EH (cell line): ENCODE measurements at regions not wholly inside any gene's neighbourhood (a gene's known extent, or its start where the extent isn't known, plus 50 kb on each side); places are given as distances from the start of the nearest gene placed in this dataset.

Experiments used
- DNase-seq: peaks from one replicate; pipeline ENCODE4 v3.0.0-alpha.2; 2015; ENCODE audit warnings: low read depth

DNA sequence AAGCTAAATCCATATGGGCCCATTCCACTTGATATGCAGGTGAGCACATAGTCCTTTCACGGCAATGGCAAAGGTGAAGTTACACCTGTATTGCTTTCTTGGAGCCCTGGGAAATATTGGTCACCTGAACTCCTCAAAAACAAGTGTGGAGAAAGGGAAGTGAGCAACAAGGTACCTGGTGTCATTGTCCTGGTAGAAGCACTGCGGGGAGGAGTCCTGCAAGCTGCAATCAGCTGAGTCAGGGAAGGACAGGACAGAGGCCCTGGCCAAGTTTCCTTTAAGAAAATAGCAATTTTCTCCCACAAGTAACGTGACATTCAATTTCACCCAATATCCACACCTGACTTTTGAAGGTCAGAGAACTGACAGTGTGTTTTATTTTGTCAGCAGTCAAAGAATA is 389.1 kb downstream of the IRS2 start:
- no peak for DNase-seq

DNA sequence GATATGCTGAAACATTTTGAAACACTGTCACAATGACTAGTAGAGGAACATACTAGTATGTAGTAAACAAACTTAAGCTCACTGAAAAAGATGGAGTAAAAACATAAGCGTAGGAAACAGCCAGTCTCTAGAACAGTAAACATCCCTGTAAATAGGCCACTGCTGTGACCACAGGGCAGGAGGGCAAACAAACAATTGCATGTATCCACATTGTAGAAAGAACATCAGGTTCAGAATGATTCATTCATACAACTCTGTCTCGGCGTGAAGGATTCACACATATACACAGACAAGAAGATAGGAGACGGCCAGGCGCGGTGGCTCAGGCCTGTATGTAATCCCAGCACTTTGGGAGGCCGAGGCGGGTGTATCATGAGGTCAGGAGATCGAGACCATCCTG is 390.1 kb downstream of the IRS2 start:
- DNase-seq: no peak

DNA sequence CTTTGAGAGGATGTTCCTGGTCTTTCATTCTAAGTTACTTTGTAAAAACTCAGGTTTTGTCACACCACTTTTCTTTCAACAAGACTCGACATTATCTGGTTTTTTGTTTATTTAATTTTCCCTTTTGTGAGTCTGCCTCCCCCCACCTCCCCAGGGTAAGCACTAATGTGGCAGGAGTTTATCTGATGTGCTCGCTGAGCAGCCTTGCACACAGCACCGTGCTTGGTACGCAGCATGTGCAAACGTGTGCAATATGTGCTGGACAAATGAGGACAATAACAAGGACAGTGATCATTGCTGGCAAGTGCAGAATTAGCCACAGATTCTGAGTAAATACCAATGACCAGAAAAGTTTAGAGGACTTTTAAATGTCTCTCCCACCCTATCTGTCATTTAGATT is 391.4 kb downstream of the IRS2 start:
- DNase-seq: no peak

DNA sequence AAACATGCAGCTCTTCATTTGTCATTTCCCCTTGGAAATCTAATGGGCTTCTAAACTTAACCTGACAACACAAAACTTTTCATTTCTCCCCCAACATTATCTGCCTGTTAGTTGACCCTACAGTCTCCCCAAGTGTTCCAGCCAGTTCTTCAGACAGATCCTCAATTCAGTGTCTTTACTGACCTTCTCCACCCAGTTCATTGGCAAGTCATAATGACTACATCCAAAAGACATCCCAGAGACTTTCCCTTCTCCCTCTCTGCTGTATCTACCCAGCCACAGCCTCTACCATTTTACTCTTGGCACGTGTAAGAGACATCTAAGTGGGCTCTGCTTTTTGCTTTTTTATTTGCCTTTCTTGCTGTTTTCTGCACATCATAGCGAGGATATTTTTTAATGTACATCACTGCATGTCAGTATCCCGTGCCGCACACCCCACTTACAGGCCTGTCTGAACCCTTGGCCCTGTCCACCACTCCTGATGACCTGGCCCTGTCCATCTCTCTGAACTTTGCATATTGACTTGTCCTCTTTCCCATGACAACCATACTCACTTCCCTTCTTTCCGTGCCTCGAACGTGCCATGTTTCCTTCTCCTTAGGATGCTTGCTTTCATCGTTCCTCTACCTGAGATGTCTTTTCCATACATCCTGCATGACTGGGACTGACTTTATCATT is 391.9 kb downstream of the IRS2 start:
- DNase-seq: peak; percentile 17

DNA sequence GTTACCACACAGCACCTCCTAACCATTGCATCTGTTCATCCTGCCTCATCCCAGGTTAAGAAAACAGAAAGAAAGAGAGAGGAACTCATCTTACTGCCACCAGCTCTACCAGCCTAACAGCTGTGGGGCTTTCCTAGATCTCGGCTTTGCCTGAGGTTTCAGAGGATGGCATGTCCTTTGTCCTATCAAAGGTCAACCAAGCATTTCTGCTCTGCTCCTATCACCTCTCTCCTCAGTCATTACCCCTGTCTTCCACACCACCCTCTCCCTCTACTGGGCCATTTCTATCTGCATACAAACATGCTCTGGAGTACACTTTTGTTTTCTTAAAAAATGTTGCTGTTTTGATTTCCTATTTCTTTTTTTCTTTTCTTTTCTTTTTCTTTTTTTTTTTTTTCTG is 393.3 kb downstream of the IRS2 start:
- DNase-seq: no peak

DNA sequence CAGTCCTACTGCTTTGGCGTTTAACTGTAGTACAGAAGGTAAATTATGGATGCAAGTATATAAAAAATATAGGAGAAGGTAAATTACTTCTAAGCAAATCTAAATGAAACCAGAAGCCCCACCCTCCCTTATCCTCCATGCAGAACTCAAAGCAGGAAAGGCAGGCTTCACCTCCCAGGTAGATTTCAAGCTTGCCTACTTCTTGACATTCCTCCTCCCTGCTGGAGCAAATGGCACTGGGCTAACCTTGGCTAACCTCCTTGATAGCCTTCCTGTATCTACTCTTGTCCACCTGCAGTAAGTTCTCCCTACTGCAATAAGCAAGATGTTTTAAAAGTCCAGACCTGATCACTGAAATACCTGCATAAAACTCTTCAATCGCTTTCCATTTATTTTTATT is 396.0 kb downstream of the IRS2 start:
- DNase-seq: no peak

DNA sequence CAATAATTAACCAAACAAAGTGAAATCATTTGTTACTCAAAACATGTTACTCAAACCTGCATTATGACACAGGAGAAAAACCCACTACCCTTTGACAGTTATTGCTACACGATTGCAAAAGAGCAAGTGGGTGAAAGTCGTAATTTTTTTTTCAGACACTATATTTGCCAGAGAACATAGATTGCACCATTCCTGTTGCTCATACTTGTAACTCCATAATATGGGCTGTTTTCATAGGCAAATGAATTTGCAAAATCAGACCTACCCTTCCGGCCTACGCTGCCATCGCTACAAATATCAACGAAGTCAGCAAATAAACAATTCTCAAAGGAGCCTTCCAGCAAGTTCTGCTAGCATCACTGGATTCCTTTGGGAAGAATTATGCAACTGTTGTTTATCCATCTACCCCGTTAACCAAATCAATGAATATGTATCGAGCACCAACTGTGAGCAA is 396.5 kb downstream of the IRS2 start:
- peak; percentile 23 for DNase-seq

DNA sequence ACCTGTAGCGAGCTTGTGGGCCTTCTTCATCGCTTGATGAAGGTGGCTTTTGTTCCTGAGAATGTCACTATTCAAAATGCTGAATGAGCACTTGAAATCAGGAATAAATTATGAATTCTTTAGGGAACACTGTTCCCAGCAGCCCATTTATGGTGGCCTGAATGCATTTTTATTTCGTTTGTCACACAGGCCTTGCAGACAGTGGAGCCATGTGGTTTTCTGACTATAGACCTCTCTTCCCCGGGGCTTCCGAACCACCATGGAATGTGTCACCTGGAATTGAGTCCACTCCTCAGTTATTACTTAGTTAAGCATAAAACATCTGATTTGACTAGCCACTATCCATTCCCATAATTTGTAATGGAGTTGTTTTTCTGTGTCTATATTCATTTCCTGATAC is 396.9 kb downstream of the IRS2 start:
- peak; percentile 51 for DNase-seq

DNA sequence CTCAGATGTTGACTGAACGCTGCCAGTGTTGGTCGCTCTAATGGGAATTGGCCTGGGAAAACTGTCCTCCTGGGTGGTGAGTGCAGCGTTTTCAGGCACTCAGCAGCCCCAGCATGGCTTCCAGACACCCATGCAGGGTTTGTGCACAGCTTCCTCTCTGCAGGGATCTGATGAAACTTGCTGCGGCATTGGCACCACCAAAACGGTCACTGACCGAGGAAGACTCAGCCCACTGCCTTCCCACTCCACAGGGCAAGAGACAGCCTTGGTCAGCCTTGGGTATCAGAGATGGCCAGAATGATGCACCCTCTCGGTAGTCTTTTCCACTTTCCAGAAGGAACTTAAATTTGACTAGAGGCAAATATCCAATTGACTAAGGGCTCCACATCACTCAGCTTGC is 398.9 kb downstream of the IRS2 start:
- DNase-seq: no peak

DNA sequence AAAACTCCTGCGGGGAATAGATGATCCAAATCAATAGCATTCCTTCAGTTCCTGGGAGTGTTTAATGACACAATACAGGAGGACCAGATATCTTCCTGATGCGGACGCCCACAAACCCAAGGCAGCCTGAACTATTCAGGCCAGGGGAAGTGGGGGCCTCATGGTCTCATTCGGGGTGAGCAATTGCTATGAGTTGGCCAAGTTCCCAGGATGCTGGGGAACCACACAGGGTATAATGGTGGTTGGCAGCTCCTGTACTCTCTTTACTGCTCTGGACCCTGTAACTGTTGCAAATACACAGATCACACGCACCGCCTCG is 401.2 kb downstream of the IRS2 start:
- peak; percentile 72 for DNase-seq

DNA sequence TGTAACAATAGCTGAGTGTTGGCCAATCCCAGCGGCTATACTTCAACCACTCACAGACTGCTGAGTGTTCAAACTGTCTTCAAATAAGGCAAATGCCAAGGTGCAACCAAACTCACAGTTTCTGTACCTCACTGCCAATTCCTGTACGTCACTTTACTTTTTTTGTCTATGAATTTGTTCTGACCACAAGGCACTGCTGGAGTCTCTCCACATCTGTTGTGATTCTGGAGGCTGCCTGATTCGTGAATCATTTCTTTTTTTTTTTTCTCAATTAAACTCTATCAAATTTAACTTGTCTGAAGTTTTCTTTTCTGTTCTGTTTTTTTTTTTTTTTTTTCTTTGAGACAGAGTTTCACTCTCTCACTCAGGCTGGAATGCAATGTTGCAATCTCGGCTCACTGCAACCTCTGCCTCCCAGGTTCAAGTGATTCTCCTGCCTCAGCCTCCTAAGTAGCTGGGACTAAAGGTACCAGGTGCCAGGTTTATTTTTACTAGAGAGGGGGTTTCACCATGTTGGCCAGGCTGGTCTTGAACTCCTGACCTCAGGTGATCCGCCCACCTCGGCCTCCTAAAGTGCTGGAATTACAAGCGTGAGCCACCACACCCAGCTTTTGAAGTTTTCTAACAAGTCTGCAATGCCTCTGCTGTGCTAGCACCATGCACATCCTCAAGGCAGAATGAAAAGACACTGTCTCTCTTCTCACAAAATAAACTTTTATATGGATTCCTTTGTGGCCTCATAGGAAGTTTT is 401.7 kb downstream of the IRS2 start:
- peak; percentile 91 for DNase-seq

DNA sequence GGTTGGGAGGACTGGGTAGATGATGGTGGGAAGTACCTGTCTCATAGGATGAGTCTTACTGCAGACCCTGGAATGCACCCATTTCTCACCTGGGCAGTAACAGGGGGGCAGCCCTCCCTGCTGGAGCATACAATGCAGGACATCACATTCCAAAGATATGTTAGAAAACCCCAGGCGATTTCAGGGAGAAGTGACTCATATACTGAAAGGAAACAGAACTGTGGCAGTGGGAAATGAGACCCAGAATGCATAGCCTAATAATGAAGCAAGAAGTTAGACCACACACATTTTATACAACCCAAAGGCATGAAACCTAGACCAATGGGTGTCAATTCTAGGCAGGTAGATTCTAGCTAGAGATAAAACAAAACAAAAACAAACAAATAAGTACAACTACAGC is 402.7 kb downstream of the IRS2 start:
- DNase-seq: peak; percentile 88

DNA sequence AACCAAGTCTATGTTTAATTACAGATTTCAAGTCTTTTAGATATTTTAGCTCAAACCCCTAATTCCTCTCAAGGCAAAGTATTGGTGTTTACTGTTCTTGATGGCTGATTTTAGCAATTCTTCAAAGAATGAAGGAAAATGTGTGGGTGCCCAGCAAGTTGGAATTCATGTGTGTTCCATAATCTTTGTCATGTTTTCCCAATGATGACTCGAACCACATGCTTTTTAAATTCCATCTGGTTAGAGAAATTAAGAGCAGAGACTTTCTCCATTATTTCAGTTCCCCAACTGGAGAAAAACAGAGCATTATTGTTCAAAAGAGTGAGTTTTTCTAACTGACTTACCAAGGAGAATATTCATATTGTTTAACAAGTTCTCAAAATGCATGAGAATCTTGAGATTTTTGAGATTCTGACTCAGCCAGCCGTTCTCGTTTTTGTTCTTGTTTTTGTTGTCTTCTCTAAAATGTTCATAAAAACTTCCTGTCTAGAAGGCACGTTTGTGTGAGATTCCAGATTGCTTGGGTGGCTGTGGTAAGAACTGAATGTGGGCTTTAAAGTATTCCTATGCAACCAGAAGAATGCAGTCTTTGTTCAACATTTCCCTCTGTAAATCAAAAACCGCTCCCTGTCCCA is 404.7 kb downstream of the IRS2 start:
- peak; percentile 91 for DNase-seq

DNA sequence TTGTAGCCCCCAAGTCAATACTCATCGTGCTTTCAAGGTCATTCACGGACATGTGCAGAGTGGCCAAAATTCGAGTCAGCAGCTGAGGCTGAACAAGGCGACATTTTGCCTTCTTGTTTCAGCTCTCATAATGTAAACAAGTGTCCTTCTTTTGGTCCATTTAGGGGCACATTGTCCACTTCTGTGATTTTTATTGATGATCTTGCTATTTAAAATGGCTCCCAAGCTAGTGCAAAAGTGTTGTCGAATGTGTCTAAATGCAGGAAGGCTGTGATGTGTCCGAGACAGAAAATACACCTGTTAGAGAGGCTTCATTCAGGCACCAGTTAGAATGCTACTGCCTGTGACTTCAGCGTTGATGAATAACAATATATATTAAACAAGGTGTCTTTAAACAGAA is 405.9 kb downstream of the IRS2 start:
- DNase-seq: no peak

DNA sequence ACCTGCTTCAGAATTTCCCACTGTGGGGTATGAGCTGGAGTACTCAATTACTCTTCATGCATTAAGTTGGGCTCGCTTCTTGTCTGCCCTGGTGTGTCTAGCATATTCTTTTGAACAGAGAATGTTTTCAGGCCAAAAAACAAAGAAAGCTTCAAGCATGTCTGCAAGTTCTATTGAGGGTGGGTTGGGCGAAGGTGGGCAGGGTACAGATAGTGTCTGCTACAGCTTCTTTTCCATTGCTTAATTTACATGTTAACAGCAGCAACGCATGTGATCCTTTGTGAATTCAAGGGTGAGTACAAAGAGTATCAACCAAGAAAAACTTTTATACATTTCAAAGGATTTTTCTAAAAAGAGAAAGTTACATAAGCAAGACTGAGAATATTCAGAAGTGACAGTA is 406.5 kb downstream of the IRS2 start:
- no peak for DNase-seq

DNA sequence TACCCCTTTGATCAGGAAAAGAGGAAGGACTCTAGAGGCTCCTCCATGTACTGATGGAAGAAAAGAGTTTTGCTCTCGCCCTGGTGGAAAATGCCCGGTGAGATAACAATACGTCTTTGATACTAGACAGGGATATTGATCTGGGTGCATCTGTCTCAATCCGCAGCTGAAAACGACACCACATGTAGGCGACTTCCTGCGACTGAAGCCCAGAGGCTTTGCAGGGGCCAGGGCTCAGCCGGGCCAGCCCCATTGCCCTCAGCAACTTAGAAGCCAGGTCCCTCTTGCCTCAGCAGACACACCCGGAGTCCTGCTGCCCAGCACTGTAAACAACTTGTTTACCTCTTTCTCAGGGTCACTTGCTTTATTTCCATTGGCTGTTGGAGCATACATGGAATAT is 409.4 kb downstream of the IRS2 start:
- no peak for DNase-seq

DNA sequence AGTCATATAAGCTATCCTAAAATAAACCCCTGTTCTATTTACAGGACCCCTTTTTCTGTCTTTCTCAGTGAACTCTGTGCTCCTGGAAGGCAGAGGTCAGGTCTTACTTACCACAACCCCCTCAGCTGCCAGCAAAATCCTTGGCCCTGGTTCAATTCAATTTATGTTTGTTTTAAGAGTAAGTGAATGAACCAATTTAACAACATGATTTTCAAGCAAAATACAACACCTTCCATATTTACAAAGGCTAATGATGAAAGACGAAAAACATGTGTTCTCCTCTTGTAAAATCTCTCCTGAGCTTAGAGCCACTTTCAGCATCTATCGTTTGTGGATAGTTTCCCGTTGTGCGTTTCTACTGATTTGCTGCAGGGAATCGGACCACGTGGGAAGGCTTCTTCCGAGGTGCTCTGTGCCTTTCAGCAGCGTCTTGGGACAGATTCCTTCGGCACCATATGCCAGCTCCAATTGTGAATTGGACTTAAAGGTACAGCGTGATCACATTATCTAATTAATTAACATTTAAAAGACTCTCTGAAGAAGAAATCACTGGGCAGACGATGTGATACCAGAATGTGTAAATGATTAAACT is 411.7 kb downstream of the IRS2 start:
- DNase-seq: no peak

DNA sequence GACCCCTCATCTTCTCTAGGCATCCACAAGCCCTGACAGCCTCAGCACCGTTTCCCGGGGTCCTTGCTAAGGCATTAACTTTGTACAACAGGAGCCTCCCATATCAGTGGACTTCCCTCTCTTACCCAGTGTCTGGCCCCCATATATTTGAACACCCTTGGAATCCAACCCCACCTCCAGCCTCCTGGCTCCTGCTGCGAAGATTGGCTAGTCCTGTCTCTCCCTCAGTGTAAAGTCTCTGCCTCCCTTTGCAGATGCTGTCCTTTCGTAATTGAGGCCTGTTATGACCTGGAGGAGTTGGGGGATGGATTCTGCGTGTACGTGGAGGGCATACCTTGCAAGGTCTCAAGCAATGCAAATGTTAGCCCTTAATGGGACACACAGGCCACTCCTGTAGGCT is 413.7 kb downstream of the IRS2 start:
- no peak for DNase-seq

DNA sequence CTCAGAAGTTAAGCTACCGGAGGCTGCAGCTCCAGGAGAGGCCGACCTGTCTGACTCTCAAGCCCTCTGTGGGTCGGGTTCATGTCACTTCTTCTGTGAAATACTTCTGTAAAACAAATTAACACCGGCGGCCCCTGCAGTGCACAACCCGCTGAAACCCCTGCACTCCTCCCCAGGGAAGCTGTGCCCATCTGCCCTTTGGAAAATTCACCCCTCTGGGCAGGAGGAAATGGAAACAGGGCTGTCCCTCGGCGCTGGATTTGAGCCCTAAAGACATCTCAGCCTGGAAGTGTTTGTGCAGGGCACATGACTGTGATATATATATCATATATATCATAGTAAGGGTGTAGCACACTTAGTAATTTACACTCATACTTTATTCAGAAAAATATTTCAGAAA is 415.3 kb downstream of the IRS2 start:
- DNase-seq: no peak

DNA sequence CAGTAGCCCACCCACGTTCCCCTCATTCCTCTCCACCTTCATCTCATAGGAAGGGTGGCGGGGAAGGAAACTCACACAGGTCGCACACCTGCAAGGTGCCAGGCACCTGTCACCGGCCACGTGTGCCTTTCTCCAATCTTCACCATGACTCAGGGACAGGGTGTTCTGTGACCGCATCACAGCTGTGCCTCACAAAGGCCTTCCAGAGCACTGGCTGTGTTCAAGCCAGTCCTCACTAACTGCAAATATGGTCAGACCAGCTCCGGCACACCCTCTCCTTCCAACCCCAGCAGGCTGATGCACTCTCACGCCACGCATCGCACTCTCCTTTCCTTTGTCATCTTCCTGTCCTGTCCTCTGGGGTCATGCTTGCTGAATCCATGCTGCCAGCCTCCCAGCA is 415.9 kb downstream of the IRS2 start:
- DNase-seq: no peak

DNA sequence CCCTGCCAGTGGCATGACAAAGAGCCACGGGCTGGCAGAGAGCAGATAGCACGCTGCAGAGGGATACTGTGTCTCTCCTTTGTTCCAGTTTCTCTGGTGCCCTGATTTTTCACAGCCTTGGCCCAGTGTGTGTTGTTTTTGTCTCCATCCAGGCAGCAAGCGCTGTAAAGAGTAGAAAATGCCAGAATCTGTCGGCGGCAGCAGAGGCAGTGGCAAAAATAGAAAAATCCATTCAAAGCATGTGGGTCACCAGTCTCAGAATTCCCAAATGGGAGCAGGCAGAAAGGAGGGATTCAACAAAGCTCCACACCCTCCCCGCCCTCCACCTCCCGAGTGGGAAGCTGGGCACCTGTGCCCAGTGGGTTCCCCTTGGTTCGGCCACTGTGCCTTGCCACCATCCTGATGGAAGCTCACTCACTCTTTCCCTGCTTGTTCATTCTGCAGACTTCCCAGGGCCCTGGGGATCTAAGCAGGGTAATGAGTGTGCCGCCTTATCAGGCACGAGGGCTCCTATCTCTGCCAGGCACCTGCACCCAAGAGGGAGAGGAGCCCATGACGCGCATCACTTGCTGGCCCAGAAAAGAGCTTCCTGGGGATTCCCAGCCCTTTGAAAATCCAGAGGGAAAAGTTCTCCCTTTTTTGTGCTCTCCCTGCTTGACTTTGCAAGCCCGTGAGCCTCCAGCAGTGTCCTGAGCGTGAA is 416.9 kb downstream of the IRS2 start:
- DNase-seq: no peak

DNA sequence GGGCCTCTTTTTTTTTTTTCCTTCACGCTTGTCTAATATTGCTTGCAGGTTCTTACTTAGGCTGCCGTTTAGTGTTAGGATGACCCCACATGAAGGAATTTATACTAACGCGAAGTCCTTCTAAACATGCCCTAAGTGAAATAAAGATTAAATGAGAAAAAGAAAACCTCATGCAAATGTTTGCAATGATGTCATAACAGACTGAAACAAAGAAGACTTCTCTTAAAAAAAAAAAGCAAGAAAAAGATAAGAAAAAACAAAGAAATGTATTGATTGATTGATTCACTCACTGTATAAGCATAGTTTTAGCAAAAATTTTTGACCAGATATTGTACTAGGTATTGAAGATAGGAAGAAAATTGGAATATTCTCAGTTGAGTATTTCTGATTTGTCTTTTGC is 418.2 kb downstream of the IRS2 start:
- no peak for DNase-seq

DNA sequence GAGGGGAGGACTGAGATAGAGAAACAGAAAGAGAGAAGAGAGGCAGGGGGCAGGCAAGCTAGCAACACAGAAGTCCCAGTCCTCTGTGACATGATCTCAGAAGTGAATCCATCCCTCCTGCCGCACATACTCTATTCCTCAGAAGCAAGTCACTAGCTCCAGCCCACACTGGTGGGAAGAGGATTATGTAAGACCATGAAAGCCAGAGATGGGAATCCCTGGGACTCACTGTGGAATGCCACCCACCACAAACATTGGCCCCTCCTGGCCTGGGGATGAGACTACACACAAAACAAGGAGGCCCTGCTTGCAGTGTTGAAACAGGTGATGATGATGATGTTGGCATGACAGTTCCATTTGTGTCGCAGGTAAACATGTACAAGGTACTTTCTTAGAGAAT is 419.9 kb downstream of the IRS2 start:
- DNase-seq: no peak
